ENCODE measurements at regions not wholly inside any gene's neighbourhood (a gene's known extent, or its start where the extent isn't known, plus 50 kb on each side); places are given as distances from the start of the nearest gene placed in this dataset.
A peak's percentile ranks its signal among the peaks of the same experiment; 100 is the strongest.

DNA sequence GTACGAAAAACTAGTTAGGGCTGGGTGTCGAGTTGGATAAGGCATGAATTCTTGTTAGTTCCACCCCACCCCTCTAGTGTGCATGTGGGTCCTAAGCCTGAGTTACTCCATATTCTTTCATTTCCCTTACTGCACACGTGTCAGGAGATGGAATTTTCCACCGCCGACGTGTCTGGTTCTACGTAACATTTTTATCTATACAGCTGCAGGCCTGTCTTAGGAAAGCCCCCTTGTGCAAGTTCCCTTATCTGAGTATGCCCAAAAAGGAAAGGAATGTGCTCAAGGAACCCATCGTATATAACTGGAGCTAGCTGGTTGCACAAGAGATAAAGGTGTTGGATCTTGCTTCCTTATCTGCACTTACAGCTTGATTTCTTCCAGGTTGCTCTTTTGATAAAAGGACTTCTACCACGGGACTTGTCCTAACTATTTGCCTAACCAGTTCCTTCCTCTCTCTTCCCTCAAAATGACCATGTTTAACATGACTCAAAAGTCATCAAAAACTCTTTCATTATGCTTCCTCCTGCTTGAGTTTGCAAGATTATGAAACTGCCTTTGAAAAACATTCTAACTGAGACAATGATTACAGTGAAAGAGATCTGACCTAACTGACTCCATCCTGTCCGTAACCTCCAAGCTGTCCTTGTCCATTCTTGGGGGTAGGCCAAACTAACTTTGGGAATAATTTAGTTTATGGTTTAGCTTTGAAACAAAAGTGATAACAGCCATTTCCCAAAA lies 181.4 kb downstream of the AKR1D1 start:
- peak; percentile 9 for DNase-seq (ENCODE audit: low spot score)

- no peak for DNase-seq (ENCODE audit: low spot score)
Observed at GRCh38 chr7:138258197-138258559, 181.9 kb downstream of the AKR1D1 start.

GRCh38 chr7:138259675-138260074 lies 183.4 kb downstream of the AKR1D1 start:
- no peak for DNase-seq (ENCODE audit: low spot score)

GRCh38 chr7:138267934-138268333 lies 191.7 kb downstream of the AKR1D1 start:
- no peak for DNase-seq (ENCODE audit: low spot score)

DNA sequence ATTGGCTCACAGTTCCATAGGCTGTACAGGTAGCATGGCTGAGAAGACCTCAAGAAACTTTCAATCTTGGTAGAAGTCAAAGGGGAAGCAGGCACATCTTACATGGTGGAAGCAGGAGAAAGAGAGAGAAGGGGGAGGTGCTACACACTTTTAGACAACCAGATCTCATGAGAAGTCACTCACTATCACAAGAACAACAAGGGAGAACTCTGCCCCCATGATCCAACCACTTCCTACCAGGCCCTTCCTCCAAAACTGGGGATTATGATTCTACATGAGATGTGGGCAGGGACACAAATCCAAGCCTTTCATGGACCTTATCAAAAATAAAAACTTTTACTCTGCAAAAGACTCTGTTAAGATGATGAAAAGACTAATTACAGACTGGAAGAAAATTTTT lies 183.2 kb upstream of the TRIM24 start:
- no peak for DNase-seq (ENCODE audit: low spot score)

GRCh38 chr7:138278601-138279000 lies 181.5 kb upstream of the TRIM24 start:
- DNase-seq (ENCODE audit: low spot score) = no peak

GRCh38 chr7:138282997-138283396 lies 177.1 kb upstream of the TRIM24 start:
- DNase-seq (ENCODE audit: low spot score) = no peak

- no peak for DNase-seq (ENCODE audit: low spot score)
Observed at GRCh38 chr7:138285129-138285528, 174.9 kb upstream of the TRIM24 start.

DNA sequence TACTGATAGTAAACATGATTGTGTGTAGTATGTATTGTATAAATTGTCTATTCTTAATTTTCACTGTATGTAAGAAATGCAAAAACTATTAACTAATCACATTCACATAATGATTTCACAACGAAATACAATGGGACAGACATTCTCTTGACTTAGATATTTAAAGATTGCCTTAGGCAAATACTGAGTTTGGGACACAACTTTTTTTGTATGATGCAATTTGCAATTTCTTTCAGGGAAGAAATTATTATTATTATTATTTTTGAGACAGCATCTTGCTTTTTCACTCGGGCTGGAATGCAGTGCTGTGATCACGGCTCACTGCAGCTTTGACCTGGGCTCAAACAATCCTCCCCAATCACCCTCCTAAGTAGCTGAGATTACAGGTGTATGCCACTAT lies 173.2 kb upstream of the TRIM24 start:
- DNase-seq (ENCODE audit: low spot score) = no peak

DNA sequence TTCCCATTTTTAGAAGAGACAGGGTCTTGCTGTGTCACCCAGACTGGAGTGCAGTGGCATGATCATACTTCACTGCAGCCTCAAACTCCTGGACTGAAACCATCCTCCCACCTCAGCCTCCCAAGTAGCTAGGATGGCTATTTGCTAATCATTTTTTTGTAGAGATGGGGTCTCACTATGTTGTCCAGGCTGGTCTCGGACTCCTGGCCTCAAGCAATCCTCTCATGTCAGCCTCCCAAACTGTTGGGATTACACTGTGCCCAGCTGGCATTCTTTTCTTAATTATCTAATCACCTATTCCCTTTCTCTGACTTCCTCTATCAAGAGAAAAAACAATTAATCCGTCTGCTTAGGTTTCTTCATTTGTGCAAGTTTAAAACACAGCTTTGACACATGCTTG lies 172.5 kb upstream of the TRIM24 start:
- no peak for DNase-seq (ENCODE audit: low spot score)

DNA sequence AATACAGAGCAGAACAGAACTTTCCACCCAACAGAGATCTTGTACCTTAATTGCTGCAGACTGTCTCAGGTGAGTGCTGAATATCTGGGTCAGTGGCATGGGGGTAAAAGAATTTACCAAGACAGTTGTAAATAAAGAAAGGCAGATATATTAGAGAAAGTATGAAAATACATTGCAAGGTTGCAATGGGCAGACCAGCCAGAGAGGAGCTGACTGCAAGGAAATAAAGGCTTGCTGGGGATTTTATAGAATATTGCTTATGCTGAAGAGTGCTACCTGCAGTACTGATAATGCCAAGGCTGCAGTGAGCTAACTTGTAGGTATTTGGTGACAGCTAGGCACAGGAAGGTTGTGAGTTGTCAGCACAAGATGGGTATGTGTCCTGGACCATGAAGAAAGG lies 171.0 kb upstream of the TRIM24 start:
- no peak for DNase-seq (ENCODE audit: low spot score)

DNA sequence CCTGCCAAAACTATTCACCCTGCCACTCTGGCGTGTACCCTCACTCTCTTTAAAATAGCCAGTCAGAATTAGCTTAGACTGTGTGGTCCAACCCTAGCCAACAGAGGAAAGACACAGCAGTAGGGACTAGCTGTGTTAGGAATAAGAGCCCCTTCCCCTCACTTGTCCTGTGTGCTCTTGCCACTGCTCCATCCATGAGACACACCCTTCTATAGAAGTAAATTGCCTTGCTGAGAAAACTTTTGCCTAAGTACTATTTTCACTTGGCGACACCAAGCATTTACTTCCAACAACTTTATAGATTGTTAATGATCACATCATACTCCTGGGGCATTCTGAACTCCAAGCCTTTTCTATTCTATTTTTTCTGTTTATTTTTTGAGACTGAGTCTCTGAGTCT lies 170.2 kb upstream of the TRIM24 start:
- no peak for DNase-seq (ENCODE audit: low spot score)

- peak; percentile 5 for DNase-seq (ENCODE audit: low spot score)
Observed at GRCh38 chr7:138292951-138293350, 167.1 kb upstream of the TRIM24 start.

GRCh38 chr7:138295049-138295637 lies 164.9 kb upstream of the TRIM24 start:
- no peak for DNase-seq (ENCODE audit: low spot score)

GRCh38 chr7:138297526-138297925 lies 162.5 kb upstream of the TRIM24 start:
- DNase-seq (ENCODE audit: low spot score) = no peak

- no peak for DNase-seq (ENCODE audit: low spot score)
Observed at GRCh38 chr7:138299066-138299465, 161.0 kb upstream of the TRIM24 start.

DNA sequence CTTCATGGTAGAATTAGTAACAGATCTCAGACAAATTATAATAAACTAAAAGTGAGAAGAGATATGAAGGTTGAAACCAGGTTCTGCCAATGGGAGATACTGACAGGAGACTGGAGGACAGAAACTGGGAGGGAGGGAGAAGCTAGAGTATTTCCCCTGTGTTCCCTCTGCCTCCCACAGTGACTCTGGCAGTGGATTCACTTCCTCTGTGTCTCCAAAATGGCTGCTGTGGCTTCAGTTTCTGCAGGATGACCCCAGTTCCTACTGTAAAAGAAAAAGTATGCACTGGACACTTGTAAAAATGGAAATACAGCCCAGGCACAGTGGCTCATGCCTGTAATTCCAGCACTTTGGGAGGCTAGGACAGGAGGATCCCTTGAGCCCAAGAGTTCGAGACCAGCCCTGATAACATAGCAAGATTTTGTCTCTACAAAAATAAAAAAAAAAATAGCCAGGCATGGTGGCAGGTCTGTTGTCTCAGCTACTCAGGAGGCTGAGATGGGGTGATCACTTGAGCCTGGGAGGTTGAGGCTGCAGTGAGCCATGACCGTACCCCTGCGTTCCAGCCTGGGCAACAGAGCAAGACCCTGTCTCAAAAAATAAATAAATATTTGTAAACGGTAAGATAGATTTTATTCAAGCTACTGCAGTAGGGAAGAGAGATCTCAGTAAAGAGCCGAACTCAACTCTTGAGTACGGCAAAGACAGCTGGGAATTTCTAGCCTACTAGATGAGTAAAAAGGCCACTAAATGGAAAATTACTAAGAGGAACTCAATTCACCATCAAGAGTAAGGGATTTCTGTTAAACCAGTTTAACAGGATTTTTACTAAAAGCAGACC lies 156.6 kb upstream of the TRIM24 start:
- no peak for DNase-seq (ENCODE audit: low spot score)

GRCh38 chr7:138304071-138304320 lies 156.1 kb upstream of the TRIM24 start:
- DNase-seq (ENCODE audit: low spot score) = no peak

DNA sequence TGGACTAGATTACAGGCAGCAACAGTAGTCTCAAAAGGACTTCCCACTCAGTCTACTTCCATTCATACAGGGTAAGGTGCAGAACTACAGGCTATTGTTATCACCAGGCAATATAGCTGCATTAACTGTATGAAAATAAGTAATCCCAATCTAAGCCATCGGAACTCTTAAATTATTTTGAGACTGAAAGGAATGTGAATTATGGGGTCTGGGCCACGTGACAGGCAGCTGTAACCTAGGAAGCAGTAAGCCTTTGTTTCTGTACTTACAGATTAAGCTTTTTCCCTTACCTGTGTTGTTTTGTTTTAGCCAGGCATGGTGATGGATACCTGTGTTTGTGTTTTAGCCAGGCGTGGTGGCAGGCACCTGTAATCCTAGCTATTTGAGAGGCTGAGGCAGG lies 152.4 kb upstream of the TRIM24 start:
- DNase-seq (ENCODE audit: low spot score) = no peak

DNA sequence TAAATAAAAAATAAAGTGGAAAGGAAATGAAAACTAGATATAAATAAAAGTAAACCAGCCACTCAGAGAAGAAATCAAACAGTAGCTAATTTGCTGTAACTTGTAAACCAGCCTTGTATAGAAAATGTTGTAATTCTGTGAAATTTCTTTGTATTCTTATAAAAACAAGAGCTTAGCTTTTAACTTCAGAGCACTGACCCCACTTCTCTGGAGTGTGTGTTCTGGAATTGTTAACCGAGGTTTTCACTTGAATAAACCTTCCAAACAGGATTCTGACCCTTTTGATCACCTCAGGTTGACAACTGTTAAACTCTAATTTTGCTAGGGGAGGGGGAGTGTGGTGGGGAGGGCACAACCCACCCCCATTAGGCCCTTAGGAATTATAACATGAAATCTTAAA lies 151.9 kb upstream of the TRIM24 start:
- DNase-seq (ENCODE audit: low spot score) = no peak

DNA sequence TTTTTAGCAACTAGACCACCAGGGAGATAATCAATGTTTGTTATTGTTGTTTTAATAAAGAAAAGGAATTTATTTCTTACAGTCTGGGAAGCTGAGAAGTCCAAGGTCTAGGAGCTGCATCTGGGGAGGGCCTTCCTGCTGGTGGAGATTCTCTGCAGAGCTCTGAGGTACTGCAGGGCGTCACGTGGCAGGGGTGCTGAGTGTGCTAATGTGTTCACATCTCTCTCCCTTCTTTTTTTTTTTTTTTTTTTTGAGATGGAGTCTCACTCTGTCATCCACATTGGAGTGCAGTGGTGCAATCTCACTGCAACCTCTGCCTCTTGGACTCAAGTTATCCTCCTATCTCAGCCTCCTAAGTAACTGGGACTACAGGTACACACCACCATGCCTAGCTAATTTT lies 150.9 kb upstream of the TRIM24 start:
- DNase-seq (ENCODE audit: low spot score) = no peak

GRCh38 chr7:138313829-138314178 lies 146.3 kb upstream of the TRIM24 start:
- no peak for DNase-seq (ENCODE audit: low spot score)

DNA sequence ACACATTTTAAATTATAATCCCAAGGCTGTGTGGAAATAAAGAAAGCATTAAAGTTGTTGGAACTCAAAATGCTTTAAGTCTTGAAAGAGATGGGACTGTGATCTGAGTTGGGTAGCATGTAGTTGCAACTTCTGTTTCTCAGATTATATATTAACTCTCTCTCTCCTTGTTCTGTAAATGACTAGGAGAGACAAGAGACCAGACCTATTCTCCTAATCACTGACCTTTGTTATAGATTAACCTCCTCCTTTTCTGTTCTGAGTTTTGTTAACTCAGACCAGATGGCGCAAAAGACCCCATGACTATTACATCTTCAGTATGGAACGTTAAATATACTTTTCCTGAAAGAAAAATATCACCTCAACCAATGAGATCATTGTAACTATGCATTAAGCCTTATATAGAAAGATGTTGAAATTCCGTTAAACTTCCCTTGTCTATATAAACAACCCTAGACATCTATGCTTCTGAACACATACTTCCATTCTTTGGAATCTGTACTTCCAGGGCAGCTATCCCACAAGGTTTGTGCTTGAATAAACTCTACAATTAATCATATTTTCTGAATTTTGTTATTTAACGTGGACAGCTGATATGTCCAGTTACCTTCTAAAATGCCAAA lies 143.5 kb upstream of the TRIM24 start:
- DNase-seq (ENCODE audit: low spot score) = no peak

Data from pons (tissue), 1 donor.